Erythroblast (primary cell): ENCODE measurements at regions not wholly inside any gene's neighbourhood (a gene's known extent, or its start where the extent isn't known, plus 50 kb on each side); places are given as distances from the start of the nearest gene placed in this dataset.

ENCODE experiments used
- GATA1 ChIP-seq: IDR thresholded peaks from 2 replicates; pipeline ENCODE4 v1.6.1; 2011; ENCODE audit warnings: low read depth, mild to moderate bottlenecking, control low read depth, low read length, moderate library complexity
- POLR2A ChIP-seq: IDR thresholded peaks from 2 replicates; pipeline ENCODE4 v1.6.1; 2011; ENCODE audit warnings: mild to moderate bottlenecking, low read length

- TF ChIP-seq POLR2A (no peak), GATA1 (no peak)
These were observed 687.8 kb downstream of the KCNA4 start for GRCh38 chr11:29328961-29329441.
